GM21526 (cell line): ENCODE measurements at regions not wholly inside any gene's neighbourhood (a gene's known extent, or its start where the extent isn't known, plus 50 kb on each side); places are given as distances from the start of the nearest gene placed in this dataset.
"Not testable (repeated sequence)": the region's sequence is repeated elsewhere in the genome, so short reads cannot be mapped to it uniquely, and the experiment has no call there.

ENCODE experiments used
- ATAC-seq: cut with Tn5 transposase; IDR thresholded peaks from one replicate; pipeline ENCODE4 v1.9.1; 2021; ENCODE audit warnings: moderate library complexity; ENCODE audit not compliant: unreplicated experiment, low FRiP score

DNA sequence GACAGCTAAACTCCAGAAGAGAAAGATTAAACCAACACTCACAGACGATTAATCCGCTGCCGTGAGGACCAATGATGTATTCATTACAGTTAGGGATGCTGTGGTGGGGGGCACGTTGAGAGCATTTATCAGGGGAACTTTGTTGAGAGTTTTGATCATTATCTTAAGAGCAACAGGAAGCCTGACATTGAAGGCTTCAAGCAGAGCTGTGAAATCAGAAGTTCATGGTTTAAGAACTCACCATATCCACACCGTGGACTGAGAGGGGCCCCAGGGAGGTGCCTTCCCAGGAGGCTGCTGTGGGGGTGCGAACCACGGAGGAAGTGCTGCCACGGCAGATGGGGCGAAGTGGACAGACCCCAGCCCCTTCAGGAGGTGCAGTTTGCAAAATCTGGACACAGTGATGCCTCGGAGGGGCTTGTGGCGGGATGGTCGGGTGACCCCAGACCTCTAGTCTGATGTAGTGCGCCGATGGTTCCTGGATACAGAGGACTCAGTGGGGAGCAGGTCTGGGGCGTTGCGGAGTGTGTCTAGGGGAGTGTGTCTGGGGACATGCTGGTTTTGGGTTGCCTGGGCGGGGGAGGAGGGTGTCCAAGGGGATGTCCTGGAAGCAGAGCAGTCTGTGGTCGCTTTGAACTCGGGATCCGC, 73.0 kb downstream of the DIO3 start:
- no peak for ATAC-seq

GRCh38 chr14:101634850-101635748, 73.8 kb downstream of the DIO3 start:
- ATAC-seq: no peak

- ATAC-seq: no peak
Measured at GRCh38 chr14:101635749-101636560, 74.7 kb downstream of the DIO3 start.

- no peak for ATAC-seq
Measured at GRCh38 chr14:101639241-101639833, 78.0 kb downstream of the DIO3 start.

GRCh38 chr14:101643651-101644050, 82.4 kb downstream of the DIO3 start:
- no peak for ATAC-seq

GRCh38 chr14:101654051-101654450, 92.8 kb downstream of the DIO3 start:
- ATAC-seq: no peak

GRCh38 chr14:101657372-101657771, 96.1 kb downstream of the DIO3 start:
- ATAC-seq: no peak

DNA sequence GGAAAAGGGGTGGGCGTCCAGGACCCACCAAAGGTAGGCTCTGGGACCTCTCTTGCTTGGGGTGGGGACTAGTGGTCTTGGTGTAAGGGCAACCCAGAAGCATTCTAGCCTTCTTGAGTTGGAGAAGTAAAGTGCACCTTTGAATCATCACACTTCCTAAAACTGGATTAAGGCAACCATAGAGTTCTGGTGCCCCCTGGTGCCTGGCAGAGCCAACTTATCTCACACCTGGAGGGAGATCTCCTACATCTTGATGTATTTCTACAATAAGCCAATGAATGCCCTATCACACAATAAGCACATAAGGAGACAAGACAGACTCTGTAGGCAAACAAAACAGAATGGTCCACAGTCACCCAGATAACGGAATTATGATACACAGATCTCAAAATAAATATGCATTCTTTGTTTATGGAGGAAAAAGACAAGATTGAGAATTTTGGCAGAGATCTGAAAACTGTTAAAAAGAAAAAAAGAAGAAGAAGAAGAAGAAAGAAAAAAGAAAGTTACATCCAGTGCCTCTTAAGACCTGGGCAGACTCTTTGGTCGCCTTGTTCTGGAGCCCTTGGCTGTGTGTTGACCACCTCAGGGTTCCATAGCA, 95.9 kb upstream of the PPP2R5C start:
- ATAC-seq: no peak

- no peak for ATAC-seq
Measured at GRCh38 chr14:101666264-101666663, 95.2 kb upstream of the PPP2R5C start.

DNA sequence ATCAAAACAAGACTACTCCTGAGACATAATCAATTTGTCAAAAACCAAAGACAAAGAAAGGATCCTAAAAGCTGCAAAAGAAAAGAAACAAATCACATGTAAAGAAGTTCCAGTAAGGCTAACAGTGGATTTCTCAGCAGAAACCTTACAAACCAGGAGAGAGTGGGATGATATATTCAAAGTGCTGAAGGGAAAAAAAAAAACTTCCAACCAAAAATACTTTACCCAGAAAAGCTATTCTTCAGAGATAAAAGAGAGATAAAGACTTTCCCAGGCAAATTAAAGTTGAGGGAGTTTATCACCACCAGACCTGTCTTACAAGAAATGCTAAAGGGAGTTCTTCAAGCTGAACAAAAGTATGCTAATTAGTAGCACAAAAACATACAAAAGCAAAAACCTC, 91.9 kb upstream of the PPP2R5C start:
- ATAC-seq: no peak

- no peak for ATAC-seq
Measured at GRCh38 chr14:101673873-101674272, 87.6 kb upstream of the PPP2R5C start.

DNA sequence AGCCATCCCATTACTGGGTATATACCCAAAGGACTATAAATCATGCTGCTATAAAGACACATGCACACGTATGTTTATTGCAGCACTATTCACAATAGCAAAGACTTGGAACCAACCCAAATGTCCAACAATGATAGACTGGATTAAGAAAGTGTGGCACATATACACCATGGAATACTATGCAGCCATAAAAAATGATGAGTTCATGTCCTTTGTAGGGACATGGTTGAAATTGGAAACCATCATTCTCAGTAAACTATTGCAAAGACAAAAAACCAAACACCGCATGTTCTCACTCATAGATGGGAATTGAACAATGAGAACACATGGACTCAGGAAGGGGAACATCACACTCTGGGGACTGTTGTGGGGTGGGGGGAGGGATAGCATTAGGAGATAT, 85.7 kb upstream of the PPP2R5C start:
- ATAC-seq: not testable (repeated sequence)

DNA sequence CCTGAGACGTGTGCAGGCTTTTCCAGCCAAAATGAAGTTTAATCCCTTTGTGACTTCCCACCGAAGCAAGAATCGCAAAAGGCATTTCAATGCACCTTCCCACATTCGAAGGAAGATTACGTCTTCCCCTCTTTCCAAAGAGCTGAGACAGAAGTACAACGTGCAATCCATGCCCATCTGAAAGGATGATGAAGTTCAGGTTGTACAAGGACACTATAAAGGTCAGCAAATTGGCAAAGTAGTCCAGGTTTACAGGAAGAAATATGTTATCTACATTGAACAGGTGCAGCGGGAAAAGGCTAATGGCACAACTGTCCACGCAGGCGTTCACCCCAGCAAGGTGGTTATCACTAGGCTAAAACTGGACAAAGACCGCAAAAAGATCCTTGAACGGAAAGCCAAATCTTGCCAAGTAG, 83.6 kb upstream of the PPP2R5C start:
- not testable (repeated sequence) for ATAC-seq

GRCh38 chr14:101681795-101682194, 79.7 kb upstream of the PPP2R5C start:
- ATAC-seq: no peak

DNA sequence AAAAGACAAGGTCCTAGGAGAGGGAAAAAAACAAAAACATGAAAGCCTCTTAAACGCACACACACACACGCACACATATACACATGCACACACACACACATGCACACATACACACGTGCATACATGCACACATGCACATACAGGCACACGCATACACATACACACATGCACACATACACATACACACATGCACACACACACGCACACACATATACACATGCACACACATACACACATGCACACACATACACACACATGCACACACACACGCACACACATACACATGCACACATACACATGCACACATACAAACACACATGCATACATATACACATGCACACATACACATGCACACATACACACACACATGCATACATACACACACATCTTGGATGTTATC, 78.1 kb upstream of the PPP2R5C start:
- no peak for ATAC-seq

- ATAC-seq: no peak
Measured at GRCh38 chr14:101687756-101688546, 73.6 kb upstream of the PPP2R5C start.

- no peak for ATAC-seq
Measured at GRCh38 chr14:101689039-101689501, 72.4 kb upstream of the PPP2R5C start.

- not testable (repeated sequence) for ATAC-seq
Measured at GRCh38 chr14:101689966-101690365, 71.5 kb upstream of the PPP2R5C start.

DNA sequence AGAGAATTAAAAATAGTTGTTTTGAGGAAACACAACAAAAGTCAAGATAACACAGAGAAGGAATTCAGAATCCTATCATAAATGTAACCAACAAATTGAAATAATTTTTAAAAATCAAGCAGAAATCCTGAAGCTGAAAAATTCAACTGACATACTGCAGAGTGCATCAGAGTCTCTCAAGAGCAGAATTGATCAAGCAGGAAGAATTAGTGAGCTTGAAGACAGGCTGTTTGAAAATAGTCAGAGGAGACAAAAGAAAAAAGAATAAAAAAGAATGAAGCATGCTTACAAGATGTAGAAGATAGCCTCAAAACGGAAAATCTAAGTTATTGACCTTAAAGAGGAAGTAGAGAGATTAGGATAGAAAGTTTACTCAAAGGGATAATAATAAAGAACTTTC, 65.8 kb upstream of the PPP2R5C start:
- ATAC-seq: no peak
